Smooth muscle cell of the brain vasculature (primary cell): ENCODE measurements at regions not wholly inside any gene's neighbourhood (a gene's known extent, or its start where the extent isn't known, plus 50 kb on each side); places are given as distances from the start of the nearest gene placed in this dataset.

Experiments used
- DNase-seq: peaks from one replicate; pipeline ENCODE4 v3.0.0-alpha.2; 2012; ENCODE audit warnings: low read depth, low spot score

- DNase-seq, result no peak
These were observed 87.1 kb downstream of the ADRB2 start for GRCh38 chr5:148913493-148913892.

- DNase-seq, result no peak
These were observed 87.6 kb downstream of the ADRB2 start for GRCh38 chr5:148913985-148914431.

GRCh38 chr5:148915224-148915817, 88.9 kb downstream of the ADRB2 start:
- DNase-seq, result no peak

- no peak for DNase-seq
These were observed 94.4 kb downstream of the ADRB2 start for GRCh38 chr5:148920646-148921288.

- DNase-seq, result no peak
These were observed 94.9 kb downstream of the ADRB2 start for GRCh38 chr5:148921350-148921749.

GRCh38 chr5:148922606-148923005, 96.2 kb downstream of the ADRB2 start:
- DNase-seq, result no peak

- DNase-seq, result no peak
These were observed 96.6 kb downstream of the ADRB2 start for GRCh38 chr5:148923023-148923422.

GRCh38 chr5:148924817-148925216, 98.4 kb downstream of the ADRB2 start:
- DNase-seq, result no peak

- no peak for DNase-seq
These were observed 99.8 kb downstream of the ADRB2 start for GRCh38 chr5:148926207-148926606.

GRCh38 chr5:148927307-148927946, 101.0 kb downstream of the ADRB2 start:
- DNase-seq, result no peak

- no peak for DNase-seq
These were observed 101.7 kb downstream of the ADRB2 start for GRCh38 chr5:148928141-148928540.

GRCh38 chr5:148931453-148932057, 105.1 kb downstream of the ADRB2 start:
- DNase-seq, result no peak

- no peak for DNase-seq
These were observed 106.0 kb downstream of the ADRB2 start for GRCh38 chr5:148932355-148932935.

GRCh38 chr5:148933903-148934432, 107.6 kb downstream of the ADRB2 start:
- no peak for DNase-seq

- DNase-seq, result no peak
These were observed 108.5 kb downstream of the ADRB2 start for GRCh38 chr5:148934895-148935400.

- no peak for DNase-seq
These were observed 110.8 kb downstream of the ADRB2 start for GRCh38 chr5:148937239-148937638.

- no peak for DNase-seq
These were observed 111.6 kb downstream of the ADRB2 start for GRCh38 chr5:148937830-148938521.

GRCh38 chr5:148938522-148938882, 112.1 kb downstream of the ADRB2 start:
- DNase-seq, result no peak

GRCh38 chr5:148939676-148940075, 113.3 kb downstream of the ADRB2 start:
- no peak for DNase-seq

- no peak for DNase-seq
These were observed 115.4 kb downstream of the ADRB2 start for GRCh38 chr5:148941810-148942209.

- no peak for DNase-seq
These were observed 112.9 kb downstream of the SH3TC2 start for GRCh38 chr5:148949841-148950470.
